Upper lobe of left lung (tissue), 6 donors: ENCODE measurements at regions not wholly inside any gene's neighbourhood (a gene's known extent, or its start where the extent isn't known, plus 50 kb on each side); places are given as distances from the start of the nearest gene placed in this dataset.

Experiments
- ATAC-seq, 2 donors: fragments of 200-7000 bp; cut with Tn5 transposase; one replicate each; pipeline ENCODE4 v1.9.1; 2022; ENCODE audit warnings: mild to moderate bottlenecking in 2 of 2, moderate library complexity in 2 of 2; ENCODE audit not compliant: low FRiP score in 2 of 2
- DNase-seq, 2 donors: peaks; one replicate each; pipeline ENCODE4 v3.0.0-alpha.2; 2019 to 2020
- H3K27ac ChIP-seq, 4 donors: fragments of 200-600 bp; sonication (generic); one replicate each; pipeline ENCODE4 v1.5.1; 2016 to 2019
- H3K27me3 ChIP-seq, 4 donors: fragments of 200-600 bp; sonication (generic); one replicate each; pipeline ENCODE4 v1.5.1; 2017 to 2019
- H3K36me3 ChIP-seq, 4 donors: fragments of 200-600 bp; sonication (generic); one replicate each; pipeline ENCODE4 v1.5.1; 2016 to 2019
- H3K4me1 ChIP-seq, 4 donors: fragments of 200-600 bp; sonication (generic); one replicate each; pipeline ENCODE4 v1.5.1; 2018 to 2019
- H3K4me3 ChIP-seq, 4 donors: fragments of 200-600 bp; sonication (generic); one replicate each; pipeline ENCODE4 v1.5.1; 2017 to 2019; ENCODE audit warnings: mild to moderate bottlenecking in 2 of 4, moderate library complexity in 1 of 4
- H3K9me3 ChIP-seq, 4 donors: fragments of 200-600 bp; sonication (generic); one replicate each; pipeline ENCODE4 v1.5.1; 2018 to 2019
- CTCF ChIP-seq, 6 experiments: fragments of 450-650 bp in 4 of 6; fragments of 200-600 bp in 2 of 6; sonication (generic) in 2 of 6; IDR thresholded peaks; one replicate each; pipeline ENCODE4 v1.5.1; 2016 to 2019; ENCODE audit warnings: antibody characterized with exemption in 6 of 6
- EP300 ChIP-seq, 4 donors: sonication (generic); formaldehyde crosslinking; IDR thresholded peaks; one replicate each; pipeline ENCODE4 v1.5.1; 2017; ENCODE audit warnings: antibody characterized with exemption in 4 of 4, control low read depth in 2 of 4
- POLR2A ChIP-seq, 4 donors: fragments of 450-650 bp; IDR thresholded peaks; one replicate each; pipeline ENCODE4 v1.5.1; 2016 to 2017; ENCODE audit warnings: antibody characterized with exemption in 4 of 4, mild to moderate bottlenecking in 2 of 4
- POLR2AphosphoS5 ChIP-seq, 2 donors: sonication (generic); formaldehyde crosslinking; IDR thresholded peaks; one replicate each; pipeline ENCODE4 v1.5.1; 2017; ENCODE audit warnings: antibody characterized with exemption in 2 of 2
- WGBS, 2 donors: methylation state at CpG; one replicate each; pipeline ENCODE4 v1.1.5; 2017 to 2018; 5-methylcytosine and 5-hydroxymethylcytosine counted together
- donor health status: DM: no; HTN: no; CAD: no; lungs with moderate emphysema.
- donor health status: DM: no; HTN: yes; CAD: no; lungs with severe emphysema.

- Histone ChIP-seq H3K27me3 (no peaks in the 10 kb centered on the region), H3K4me1 (no peaks in the 10 kb centered on the region), H3K4me3 (no peak overlapping the region), H3K36me3 (no peaks in the 10 kb centered on the region), H3K9me3 (no peaks in the 10 kb centered on the region), H3K27ac (no peak overlapping the region)
- WGBS, 2 donors, result 80 to 100% methylated on average over 1 to 3 of the region's 3 CpGs
- ATAC-seq (no peak), DNase-seq (no peak)
- TF ChIP-seq CTCF (IDR thresholded peaks at IDR 0.05) (no peak), POLR2A (IDR thresholded peaks at IDR 0.05) (no peak), EP300 (IDR thresholded peaks at IDR 0.05) (no peak), POLR2AphosphoS5 (IDR thresholded peaks at IDR 0.05) (no peak)
Observed at GRCh38 chr9:78680196-78680595, 383.3 kb downstream of the PSAT1 start.

GRCh38 chr9:78682216-78682615, 385.3 kb downstream of the PSAT1 start:
- TF ChIP-seq CTCF (IDR thresholded peaks at IDR 0.05) (no peak), POLR2A (IDR thresholded peaks at IDR 0.05) (no peak), POLR2AphosphoS5 (IDR thresholded peaks at IDR 0.05) (no peak), EP300 (IDR thresholded peaks at IDR 0.05) (no peak)
- 27 to 36% methylated on average over 5 of the region's 5 CpGs for WGBS, 2 donors
- Histone ChIP-seq H3K4me3 (no peak overlapping the region), H3K27me3 (no peaks in the 10 kb centered on the region), H3K9me3 (no peaks in the 10 kb centered on the region), H3K4me1 (no peaks in the 10 kb centered on the region), H3K27ac (no peak overlapping the region), H3K36me3 (no peaks in the 10 kb centered on the region)
- no peak for DNase-seq
- no peak for ATAC-seq

GRCh38 chr9:78685471-78685870, 388.5 kb downstream of the PSAT1 start:
- Histone ChIP-seq H3K36me3 (no peaks in the 10 kb centered on the region), H3K27ac (no peak overlapping the region), H3K4me1 (no peaks in the 10 kb centered on the region), H3K4me3 (no peak overlapping the region), H3K27me3 (no peaks in the 10 kb centered on the region), H3K9me3 (no peaks in the 10 kb centered on the region)
- no peak for ATAC-seq
- 92 to 94% methylated on average over 1 of the region's 1 CpG for WGBS, 2 donors
- DNase-seq, result no peak
- TF ChIP-seq POLR2A (IDR thresholded peaks at IDR 0.05) (no peak), POLR2AphosphoS5 (IDR thresholded peaks at IDR 0.05) (no peak), CTCF (IDR thresholded peaks at IDR 0.05) (no peak), EP300 (IDR thresholded peaks at IDR 0.05) (no peak)

GRCh38 chr9:78688796-78689195, 391.9 kb downstream of the PSAT1 start:
- no peak overlapping the region for H3K27ac ChIP-seq
- no peak for DNase-seq
- no peak for ATAC-seq
- no peak overlapping the region for H3K4me3 ChIP-seq
- TF ChIP-seq POLR2A (IDR thresholded peaks at IDR 0.05), result no peak
- TF ChIP-seq POLR2AphosphoS5 (IDR thresholded peaks at IDR 0.05), result no peak
- no peak for TF ChIP-seq EP300 (IDR thresholded peaks at IDR 0.05)
- no peak for TF ChIP-seq CTCF (IDR thresholded peaks at IDR 0.05)
- no peaks in the 10 kb centered on the region for H3K36me3 ChIP-seq
- no peaks in the 10 kb centered on the region for H3K27me3 ChIP-seq
- no peaks in the 10 kb centered on the region for H3K4me1 ChIP-seq
- WGBS, 2 donors, result 25 to 65% methylated on average over 1 of the region's 1 CpG
- H3K9me3 ChIP-seq, result no peaks in the 10 kb centered on the region

- Histone ChIP-seq H3K27ac (no peak overlapping the region), H3K4me3 (no peak overlapping the region), H3K27me3 (no peaks in the 10 kb centered on the region), H3K9me3 (no peaks in the 10 kb centered on the region), H3K4me1 (no peaks in the 10 kb centered on the region), H3K36me3 (no peaks in the 10 kb centered on the region)
- WGBS, 2 donors, result 79 to 82% methylated on average over 2 of the region's 2 CpGs
- TF ChIP-seq POLR2AphosphoS5 (IDR thresholded peaks at IDR 0.05) (no peak), POLR2A (IDR thresholded peaks at IDR 0.05) (no peak), CTCF (IDR thresholded peaks at IDR 0.05) (no peak)
- ATAC-seq (no peak), DNase-seq (no peak)
Observed at GRCh38 chr9:78691542-78691941, 394.6 kb downstream of the PSAT1 start.
